SK-N-SH (cell line): ENCODE measurements at regions not wholly inside any gene's neighbourhood (a gene's known extent, or its start where the extent isn't known, plus 50 kb on each side); places are given as distances from the start of the nearest gene placed in this dataset.

Source experiments
- CTCF ChIA-PET: fragments of 300-600, 350-600 bp; formaldehyde crosslinking; extraction: SDS; loops from one replicate; lab custom pipeline; 2021; lab: Yijun Ruan, JAX
- POLR2A ChIA-PET: fragments of 350-600 bp; sonication (Branson Sonifier 250); formaldehyde crosslinking; extraction: SDS; loops from one replicate; lab custom pipeline; 2020; ENCODE audit warnings: antibody characterized with exemption, inconsistent platforms; lab: Yijun Ruan, JAX
- DNase-seq: peaks from one replicate; pipeline ENCODE4 v3.0.0; 2012
- H2AFZ ChIP-seq: fragments of 200-600 bp; sonication (generic); 2 replicates; pipeline ENCODE4 v1.8.1; 2016; ENCODE audit warnings: antibody characterized with exemption, mild to moderate bottlenecking, low read depth
- H3F3A ChIP-seq: fragments of 200-600 bp; sonication (generic); replicated peaks from 2 replicates; pipeline ENCODE3; 2016; ENCODE audit warnings: antibody characterized with exemption, mild to moderate bottlenecking; ENCODE audit not compliant: insufficient read depth
- H3K27ac ChIP-seq, 2 experiments: fragments of 200-500 bp in 1 of 2; fragments of 200-600 bp in 1 of 2; sonication (Bioruptor generic) in 1 of 2; sonication (generic), shearing (Covaris generic) in 1 of 2; 2 replicates each; pipeline versions ENCODE4 v1.5.1 to v1.6.1; 2014 to 2016; ENCODE audit warnings: low read depth in 2 of 2, inconsistent platforms in 1 of 2, low read length in 1 of 2, mild to moderate bottlenecking in 1 of 2, mixed read lengths in 1 of 2
- H3K27me3 ChIP-seq: fragments of 200-600 bp; sonication (generic), shearing (Covaris generic); 2 replicates; pipeline ENCODE4 v1.6.1; 2016; ENCODE audit warnings: mixed run types; ENCODE audit not compliant: insufficient read depth
- H3K36me3 ChIP-seq, 2 experiments: fragments of 200-500 bp in 1 of 2; fragments of 200-600 bp in 1 of 2; sonication (Bioruptor generic) in 1 of 2; sonication (generic) in 1 of 2; replicated peaks in 1 of 2; 2 replicates each; pipeline versions ENCODE3 to v1.5.1; 2014 to 2016; ENCODE audit warnings: low read length in 1 of 2, mild to moderate bottlenecking in 1 of 2; ENCODE audit not compliant: insufficient read depth in 2 of 2, control insufficient read depth in 1 of 2
- H3K4me1 ChIP-seq, 2 experiments: fragments of 200-500 bp in 1 of 2; fragments of 200-600 bp in 1 of 2; sonication (Bioruptor generic) in 1 of 2; sonication (generic), shearing (Covaris generic) in 1 of 2; 2 replicates each; pipeline versions ENCODE4 v1.5.1 to v1.6.1; 2014 to 2016; ENCODE audit warnings: low read depth in 1 of 2, low read length in 1 of 2, mixed run types in 1 of 2; ENCODE audit not compliant: insufficient read depth in 2 of 2, control insufficient read depth in 1 of 2
- H3K4me2 ChIP-seq: fragments of 200-600 bp; sonication (generic), shearing (Covaris generic); 2 replicates; pipeline ENCODE4 v1.6.1; 2017; ENCODE audit warnings: mixed run types
- H3K4me3 ChIP-seq, 2 experiments: fragments of 200-500 bp in 1 of 2; fragments of 200-600 bp in 1 of 2; sonication (Bioruptor generic) in 1 of 2; sonication (generic), shearing (Covaris generic) in 1 of 2; 2 replicates each; pipeline versions ENCODE4 v1.5.1 to v1.8.1; 2014 to 2016; ENCODE audit warnings: low read depth in 2 of 2, inconsistent platforms in 1 of 2, low read length in 1 of 2, mild to moderate bottlenecking in 1 of 2, mixed read lengths in 1 of 2, moderate library complexity in 1 of 2
- H3K79me2 ChIP-seq: fragments of 200-600 bp; sonication (generic); 2 replicates; pipeline ENCODE4 v1.8.1; 2017; ENCODE audit warnings: mild to moderate bottlenecking; ENCODE audit not compliant: insufficient read depth
- H3K9ac ChIP-seq: fragments of 200-600 bp; sonication (generic); 2 replicates; pipeline ENCODE4 v1.6.1; 2017; ENCODE audit warnings: mixed run types
- H3K9me2 ChIP-seq: fragments of 200-600 bp; sonication (generic); 2 replicates; pipeline ENCODE4 v1.6.1; 2017; ENCODE audit warnings: mixed run types
- H3K9me3 ChIP-seq: fragments of 200-600 bp; sonication (generic); 2 replicates; pipeline ENCODE4 v1.6.1; 2017; ENCODE audit warnings: mixed run types, mild to moderate bottlenecking, moderate library complexity
- H4K20me1 ChIP-seq: fragments of 200-600 bp; sonication (generic); 2 replicates; pipeline ENCODE4 v1.6.1; 2017; ENCODE audit warnings: mild to moderate bottlenecking, mixed run types; ENCODE audit not compliant: insufficient read depth
- CTCF ChIP-seq: fragments of 200-600 bp; sonication (generic); IDR thresholded peaks from 2 replicates; pipeline ENCODE4 v1.6.1; 2017; ENCODE audit warnings: antibody characterized with exemption, mild to moderate bottlenecking, moderate library complexity
- FOSL2 ChIP-seq: IDR thresholded peaks from 2 replicates; pipeline ENCODE4 v1.4.0; 2012; ENCODE audit warnings: low read depth, mild to moderate bottlenecking, moderate library complexity, borderline replicate concordance
- GATA2 ChIP-seq: sonication (generic); formaldehyde crosslinking; IDR thresholded peaks from 2 replicates; pipeline ENCODE4 v1.5.0; 2020; ENCODE audit warnings: mild to moderate bottlenecking, missing genetic modification reagents
- IRF3 ChIP-seq: fragments of 150-350 bp; IDR thresholded peaks from 2 replicates; pipeline ENCODE4 v1.6.1; 2016; ENCODE audit warnings: mild to moderate bottlenecking, low read depth, low read length
- MAX ChIP-seq: IDR thresholded peaks from 2 replicates; pipeline ENCODE4 v1.4.0; 2012; ENCODE audit warnings: low read depth
- MXI1 ChIP-seq: IDR thresholded peaks from 2 replicates; pipeline ENCODE4 v1.6.1; 2012; ENCODE audit warnings: mild to moderate bottlenecking, low read depth, low read length, improper control_type of control experiment
- NFIC ChIP-seq: IDR thresholded peaks from 2 replicates; pipeline ENCODE4 v1.4.0; 2012; ENCODE audit warnings: borderline replicate concordance
- NRF1 ChIP-seq: IDR thresholded peaks from 2 replicates; pipeline ENCODE4 v1.6.1; 2012; ENCODE audit warnings: low read depth, mild to moderate bottlenecking, low read length
- POLR2AphosphoS5 ChIP-seq: IDR thresholded peaks from 2 replicates; pipeline ENCODE4 v1.6.1; 2012; ENCODE audit warnings: low read depth, low read length
- RCOR1 ChIP-seq: fragments of 150-350 bp; IDR thresholded peaks from 2 replicates; pipeline ENCODE4 v1.6.1; 2017; ENCODE audit warnings: antibody characterized with exemption, low read length
- REST ChIP-seq: IDR thresholded peaks from 2 replicates; pipeline ENCODE4 v1.6.1; 2012; ENCODE audit warnings: mild to moderate bottlenecking, low read depth, low read length, moderate library complexity
- RFX5 ChIP-seq: IDR thresholded peaks from 2 replicates; pipeline ENCODE4 v1.6.1; 2012; ENCODE audit warnings: mild to moderate bottlenecking, improper control_type of control experiment, low read length
- RXRA ChIP-seq: IDR thresholded peaks from 2 replicates; pipeline ENCODE4 v1.4.0; 2012; ENCODE audit warnings: low read depth, mild to moderate bottlenecking, borderline replicate concordance
- SIN3A ChIP-seq: IDR thresholded peaks from 2 replicates; pipeline ENCODE4 v1.6.1; 2012; ENCODE audit warnings: low read depth, mild to moderate bottlenecking, low read length, moderate library complexity, borderline replicate concordance
- SMC3 ChIP-seq: IDR thresholded peaks from 2 replicates; pipeline ENCODE4 v1.6.1; 2012; ENCODE audit warnings: low read depth, low read length, improper control_type of control experiment
- USF1 ChIP-seq: IDR thresholded peaks from 2 replicates; pipeline ENCODE4 v1.4.0; 2012; ENCODE audit warnings: low read depth, borderline replicate concordance
- USF2 ChIP-seq: fragments of 150-350 bp; IDR thresholded peaks from 2 replicates; pipeline ENCODE4 v1.6.1; 2017; ENCODE audit warnings: antibody characterized with exemption, low read length, low read depth, borderline replicate concordance
- WGBS: methylation state at CpG from one replicate; pipeline ENCODE4 v1.1.6; 2017; ENCODE audit warnings: low lambda C conversion rate; 5-methylcytosine and 5-hydroxymethylcytosine counted together

GRCh38 chr14:87873741-87874140 is 119.2 kb downstream of the GALC start:
- Histone ChIP-seq H3K9me3 (no peaks in the 10 kb centered on the region), H3K27ac (no peak overlapping the region), H3F3A (no peaks in the 10 kb centered on the region), H3K4me2 (no peak overlapping the region), H3K27me3 (no peaks in the 10 kb centered on the region), H3K36me3 (no peaks in the 10 kb centered on the region), H3K4me1 (no peaks in the 10 kb centered on the region), H4K20me1 (no peaks in the 10 kb centered on the region), H2AFZ (no peak overlapping the region), H3K9me2 (no peaks in the 10 kb centered on the region), H3K9ac (no peak overlapping the region), H3K79me2 (no peaks in the 10 kb centered on the region), H3K4me3 (no peak overlapping the region)
- 9% methylated on average over 1 of the region's 1 CpG for WGBS
- POLR2A ChIA-PET = no interaction called here
- CTCF ChIA-PET = interaction anchor here (3.6 kb wide), 1 partner anchor 22 kb away, joined by 11 read pairs; no protein-coding TSS in a partner anchor
- TF ChIP-seq RXRA = no peak
- TF ChIP-seq MXI1 = no peak
- TF ChIP-seq RCOR1 = no peak
- no peak for TF ChIP-seq USF2
- TF ChIP-seq GATA2 = no peak
- no peak for TF ChIP-seq IRF3
- DNase-seq = no peak

- ChIA-PET POLR2A (no interaction called here), CTCF (interaction anchor here (1.1 kb wide), 1 partner anchor 15 kb away, joined by 3 read pairs; no protein-coding TSS in a partner anchor)
- Histone ChIP-seq H3K9ac (no peak overlapping the region), H3K36me3 (no peaks in the 10 kb centered on the region), H3K4me3 (no peak overlapping the region), H3F3A (no peaks in the 10 kb centered on the region), H3K4me1 (no peaks in the 10 kb centered on the region), H3K9me2 (no peaks in the 10 kb centered on the region), H3K79me2 (no peaks in the 10 kb centered on the region), H3K4me2 (no peak overlapping the region), H4K20me1 (no peaks in the 10 kb centered on the region), H3K9me3 (no peaks in the 10 kb centered on the region), H2AFZ (no peak overlapping the region), H3K27ac (no peak overlapping the region; a peak in 1 of 4 replicates), H3K27me3 (no peaks in the 10 kb centered on the region)
- 1% methylated on average over 4 of the region's 4 CpGs for WGBS
- DNase-seq = no peak
- TF ChIP-seq MAX (no peak), RFX5 (no peak), POLR2AphosphoS5 (no peak), GATA2 (no peak), RCOR1 (no peak), NRF1 (no peak), MXI1 (no peak), USF1 (no peak), SMC3 (no peak), SIN3A (no peak), NFIC (no peak), FOSL2 (no peak), REST (no peak), CTCF (no peak)
Observed at GRCh38 chr14:87869619-87870583, 123.1 kb downstream of the GALC start.
